ENCODE measurements at regions not wholly inside any gene's neighbourhood (a gene's known extent, or its start where the extent isn't known, plus 50 kb on each side); places are given as distances from the start of the nearest gene placed in this dataset.

- ATAC-seq (no peak), DNase-seq (ENCODE audit: extremely low read depth in 1 of 4, low spot score in 3 of 4) (no peak), FAIRE-seq (no peak)
- Histone ChIP-seq H3K36me3 (ENCODE audit: control insufficient read depth, insufficient read depth, low read length) (no peaks in the 10 kb centered on the region), H3K9me3 (replicated peaks; ENCODE audit: control insufficient read depth, insufficient read depth, low read depth, low read length) (no peaks in the 10 kb centered on the region), H3K79me2 (ENCODE audit: control insufficient read depth, insufficient read depth, low read length) (no peaks in the 10 kb centered on the region), H3K9me1 (ENCODE audit: control insufficient read depth, insufficient read depth, low read length) (no peaks in the 10 kb centered on the region), H3K4me3 (no peak overlapping the region), H3K27ac (ENCODE audit: extremely low read depth, low read depth, low read length) (no peak overlapping the region), H3K4me1 (replicated peaks in 1 of 2; ENCODE audit: control insufficient read depth in 2 of 2, insufficient read depth in 2 of 2, low read length in 2 of 2) (no peaks in the 10 kb centered on the region), H2AFZ (ENCODE audit: low read depth, low read length) (no peak overlapping the region), H4K20me1 (replicated peaks; ENCODE audit: control insufficient read depth, insufficient read depth, low read length) (no peaks in the 10 kb centered on the region), H3K4me2 (ENCODE audit: insufficient read depth, low read length) (no peak overlapping the region), H3K27me3 (ENCODE audit: control insufficient read depth in 2 of 2, insufficient read depth in 2 of 2, low read length in 2 of 2) (no peaks in the 10 kb centered on the region), H3K9ac (ENCODE audit: insufficient read depth in 1 of 2, low read depth in 2 of 2, low read length in 2 of 2) (no peak overlapping the region)
- in situ Hi-C loops (cut with MboI) = no loop called here
- POLR2A ChIA-PET = no interaction called here
- TF ChIP-seq MED1 (CRISPR knock-in tag; IDR thresholded peaks at IDR 0.05; ENCODE audit: borderline replicate concordance) (no peak), SFPQ (IDR thresholded peaks at IDR 0.05; ENCODE audit: low read depth, low read length) (no peak), RBM34 (IDR thresholded peaks at IDR 0.05; ENCODE audit: borderline replicate concordance, insufficient read depth, low read length) (no peak), TAF1 (IDR thresholded peaks at IDR 0.05; ENCODE audit: control insufficient read depth, extremely low read depth, insufficient read depth, low read length, severe bottlenecking) (no peak), PHB2 (IDR thresholded peaks at IDR 0.05; ENCODE audit: low read depth) (no peak), TEAD1 (CRISPR knock-in tag; IDR thresholded peaks at IDR 0.05) (no peak), CREB3 (tag; conservative IDR thresholded peaks at IDR 0.05; ENCODE audit: low read depth) (no peak), ZNF232 (CRISPR knock-in tag; IDR thresholded peaks at IDR 0.05) (no peak)
- WGBS (ENCODE audit: insufficient coverage, low coverage, missing lambda C conversion rate) = no CpG with 5 or more reads among the region's 1 CpG
- no TSS peak for BruUV-seq (replicated peaks)
- CTCF ChIA-PET (ENCODE audit: low intra/inter-chr PET ratio) = no interaction called here
- intact Hi-C loops (cut with micrococcal nuclease) = no loop called here
Measured at GRCh38 chr7:53111031-53111430, 75.6 kb downstream of the POM121L12 start.
